ENCODE measurements at regions not wholly inside any gene's neighbourhood (a gene's known extent, or its start where the extent isn't known, plus 50 kb on each side); places are given as distances from the start of the nearest gene placed in this dataset.
"Not testable (repeated sequence)": the region's sequence is repeated elsewhere in the genome, so short reads cannot be mapped to it uniquely, and the experiment has no call there.

DNA sequence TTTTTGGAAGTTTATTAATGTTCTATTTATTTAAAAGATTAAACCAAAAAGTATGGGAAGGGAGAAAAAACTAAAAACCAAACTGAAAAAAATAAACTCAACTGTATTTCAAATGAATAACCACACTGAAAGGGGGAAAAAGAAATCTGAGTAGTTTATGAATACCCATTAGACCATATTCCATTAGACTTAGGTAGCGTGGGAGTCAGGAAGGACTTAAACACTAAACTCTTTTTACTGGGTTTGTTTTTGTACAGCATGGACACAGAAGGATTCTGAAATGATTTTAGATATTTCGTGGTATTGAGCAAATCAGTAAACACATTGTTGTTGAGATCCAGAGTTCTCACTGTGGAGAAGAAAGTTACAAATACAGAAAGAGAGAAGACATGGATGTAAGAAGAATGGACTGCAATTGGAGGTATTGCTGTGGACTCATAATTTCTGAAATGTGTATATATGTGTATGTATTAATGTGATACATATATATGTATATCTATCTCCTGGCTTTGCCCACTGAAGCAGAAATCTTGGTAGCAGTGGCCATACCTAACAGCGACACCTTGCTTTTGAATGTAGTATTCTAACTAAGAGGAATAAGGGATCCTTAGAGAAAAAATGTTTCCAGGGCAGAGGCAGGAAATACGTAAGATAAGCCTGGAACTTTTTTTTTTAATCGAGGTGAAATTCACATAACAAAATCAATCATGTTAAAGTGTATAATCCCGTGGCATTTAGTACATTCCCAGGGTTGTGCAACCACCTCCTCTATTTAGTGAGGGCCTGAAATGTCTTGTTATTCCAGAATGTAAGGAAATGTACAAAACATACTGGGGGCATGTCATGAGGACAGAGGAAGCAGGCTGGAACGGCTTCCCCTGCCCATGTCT is 228.8 kb downstream of the SMARCA2 start:
- DNase-seq, result no peak

DNA sequence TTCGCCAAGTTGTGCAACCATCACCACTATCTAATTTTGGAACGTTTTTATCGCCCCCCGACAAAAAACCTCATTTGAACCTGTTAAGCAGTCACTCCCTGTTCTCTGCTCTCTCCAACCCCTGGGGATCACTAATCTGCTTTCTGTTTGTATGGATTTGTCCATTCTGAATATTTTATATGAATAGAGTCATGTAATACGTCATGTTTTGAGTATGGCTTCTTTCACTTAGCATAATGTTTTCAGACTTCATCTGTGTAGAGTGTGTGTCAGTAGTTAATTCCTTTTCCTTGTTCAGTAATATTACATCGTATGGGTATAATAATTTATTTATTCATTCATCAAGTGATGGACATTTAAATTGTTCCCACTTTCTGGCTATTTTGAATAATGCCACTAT is 232.2 kb downstream of the SMARCA2 start:
- DNase-seq, result no peak

DNA sequence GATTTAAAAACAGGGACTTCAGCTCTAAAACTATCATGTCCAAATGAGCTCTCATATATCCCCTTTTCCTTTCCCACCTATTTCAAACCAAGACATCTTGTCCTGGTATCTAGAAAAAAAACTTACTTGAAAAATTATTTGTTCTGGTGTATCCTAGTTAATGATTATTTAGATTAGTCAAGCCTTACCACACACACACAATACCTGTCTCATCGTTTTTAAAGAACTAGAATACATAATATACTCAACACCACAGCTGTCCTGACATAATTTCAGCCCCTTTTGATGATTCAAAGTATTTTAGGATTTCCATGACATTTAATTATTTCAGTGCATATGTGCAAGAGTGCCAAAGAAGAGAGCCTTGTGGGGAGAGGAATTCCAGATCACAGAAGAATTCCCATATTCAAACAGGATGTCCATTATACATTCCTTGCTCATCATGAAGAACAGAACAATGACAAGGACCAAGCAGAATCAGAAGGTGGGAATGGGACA is 233.7 kb downstream of the SMARCA2 start:
- no peak for DNase-seq

DNA sequence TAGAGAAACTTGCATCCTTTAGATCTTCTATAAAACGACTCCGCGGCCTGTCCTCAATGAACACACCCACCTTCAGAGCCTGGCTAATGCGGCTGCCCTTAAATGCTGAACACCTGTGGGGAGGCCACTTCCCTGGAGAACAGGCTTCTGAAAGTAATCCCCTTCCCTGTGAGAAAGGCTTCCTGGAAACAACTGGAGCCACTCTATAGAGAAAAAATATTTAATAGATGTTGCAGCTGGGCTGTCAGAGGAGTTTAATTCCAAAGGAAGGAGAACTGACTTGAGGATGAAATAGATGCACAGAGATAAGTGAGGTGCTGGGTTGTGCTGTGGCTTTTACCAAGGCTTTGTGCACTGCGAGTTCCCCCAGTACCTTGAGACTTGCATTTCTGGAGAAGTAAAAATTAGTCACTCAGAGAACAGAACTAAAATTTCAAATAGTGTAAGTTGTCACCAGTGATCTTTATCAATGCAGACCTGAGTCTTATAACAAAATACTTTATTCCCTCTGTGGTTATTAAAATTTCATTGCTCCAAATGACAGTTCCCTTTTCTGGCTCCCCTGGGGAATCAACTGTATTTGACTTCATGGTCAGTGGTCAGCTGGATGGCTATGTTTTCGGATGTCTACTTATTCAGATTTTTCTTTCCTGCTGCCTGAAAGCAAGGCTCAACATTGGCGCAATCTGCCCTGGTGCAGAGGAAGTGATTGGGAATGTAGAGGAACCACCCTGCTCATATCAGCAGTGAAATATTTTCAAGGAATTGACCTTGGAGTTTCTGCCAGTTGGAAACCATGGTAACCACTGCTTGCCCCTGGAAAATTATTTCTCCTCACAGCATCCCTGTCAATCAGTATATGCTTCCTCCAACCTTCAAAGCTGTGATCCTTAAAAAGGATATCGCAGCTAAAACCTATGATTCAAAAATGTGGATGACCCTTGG is 238.8 kb downstream of the SMARCA2 start:
- DNase-seq, result no peak

DNA sequence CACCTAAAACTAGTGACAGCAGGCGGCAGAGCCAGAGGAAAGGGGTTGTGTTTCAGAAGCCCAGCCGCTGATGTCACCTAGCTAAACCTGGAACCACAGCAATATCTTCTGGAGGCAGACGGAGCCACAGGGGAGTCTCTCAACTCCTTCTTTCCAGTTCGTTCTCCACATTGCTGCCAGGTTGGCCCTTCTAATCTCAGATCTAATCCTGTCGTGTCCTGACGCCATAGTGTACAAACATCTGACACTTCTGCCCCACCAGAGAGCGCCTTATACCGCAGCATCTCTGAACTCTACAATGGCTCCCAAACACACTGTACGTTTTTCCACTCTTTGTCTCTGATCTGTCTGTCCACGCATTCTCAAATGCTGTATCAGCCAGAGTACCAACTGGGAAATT is 240.0 kb downstream of the SMARCA2 start:
- no peak for DNase-seq

DNA sequence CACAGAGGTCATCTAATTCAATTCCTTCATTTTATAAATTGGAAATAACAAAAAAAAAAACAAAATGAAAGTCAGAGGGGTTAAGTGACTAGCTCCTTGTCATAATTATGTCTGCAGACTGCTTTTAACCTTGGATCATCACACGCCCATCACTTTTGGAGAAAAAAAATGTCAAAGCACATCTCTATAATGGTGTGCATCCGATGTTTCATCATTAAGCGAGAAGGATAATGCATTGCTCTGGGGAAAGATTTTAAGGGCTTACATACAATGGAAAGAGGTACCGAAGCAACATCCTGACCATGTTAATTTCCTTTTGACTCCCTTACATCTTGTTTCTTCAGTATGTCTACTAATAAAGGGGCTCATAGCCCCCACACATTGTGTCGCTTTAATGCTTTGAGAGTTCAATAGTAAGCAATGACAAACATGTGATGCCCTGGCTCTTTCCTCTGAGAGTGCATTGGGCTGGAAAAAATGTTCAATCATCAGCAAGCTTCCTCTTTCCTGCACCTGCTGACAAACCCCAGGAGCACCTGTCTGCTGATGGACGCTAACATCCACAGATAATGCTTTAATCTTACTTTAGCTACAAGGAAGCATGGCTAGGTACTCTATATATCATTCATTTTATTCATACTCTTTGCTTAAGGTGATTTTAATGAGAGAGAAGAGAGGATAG is 242.2 kb downstream of the SMARCA2 start:
- DNase-seq, result no peak

DNA sequence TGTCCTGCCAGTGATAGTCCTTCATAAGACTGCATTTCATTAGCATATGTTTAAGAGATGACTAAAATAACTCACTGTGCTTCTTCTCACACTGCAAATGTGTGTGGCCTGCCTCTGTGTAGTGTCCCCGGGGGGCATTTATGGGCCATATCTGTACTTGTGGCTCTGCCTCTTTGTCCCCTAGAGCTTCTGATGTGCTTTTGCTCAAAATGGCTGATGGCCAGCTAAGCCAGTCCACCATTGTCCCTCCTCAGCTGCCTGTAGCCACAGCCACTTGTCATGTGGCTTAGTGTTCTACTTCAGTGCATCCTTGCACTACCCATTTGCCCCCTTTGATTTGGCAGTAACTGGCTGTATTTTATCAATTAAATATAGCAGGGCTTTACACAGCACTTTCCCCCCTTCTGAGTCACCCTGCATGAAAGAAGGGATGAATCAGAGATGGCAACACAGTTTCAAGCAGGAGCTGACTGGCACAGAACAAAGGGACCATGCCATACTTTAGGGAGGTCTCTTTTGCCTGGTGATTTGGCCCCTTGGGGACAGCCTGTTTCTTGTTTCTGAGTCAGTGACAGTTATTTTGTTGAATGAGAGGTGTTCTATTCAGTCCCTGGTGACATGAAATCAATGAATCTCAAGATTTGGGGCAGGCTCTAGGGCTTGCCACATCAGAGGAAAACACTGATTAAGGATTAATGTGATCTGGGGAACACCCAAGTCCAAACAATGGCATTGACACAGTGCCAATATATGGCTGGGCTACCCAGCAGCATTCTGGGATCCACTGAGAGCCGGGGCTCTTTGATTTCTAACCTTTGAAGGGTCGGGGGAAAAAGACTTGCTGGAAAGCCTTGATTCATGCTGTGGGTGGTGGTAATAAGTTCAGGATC is 245.5 kb downstream of the SMARCA2 start:
- DNase-seq, result no peak

DNA sequence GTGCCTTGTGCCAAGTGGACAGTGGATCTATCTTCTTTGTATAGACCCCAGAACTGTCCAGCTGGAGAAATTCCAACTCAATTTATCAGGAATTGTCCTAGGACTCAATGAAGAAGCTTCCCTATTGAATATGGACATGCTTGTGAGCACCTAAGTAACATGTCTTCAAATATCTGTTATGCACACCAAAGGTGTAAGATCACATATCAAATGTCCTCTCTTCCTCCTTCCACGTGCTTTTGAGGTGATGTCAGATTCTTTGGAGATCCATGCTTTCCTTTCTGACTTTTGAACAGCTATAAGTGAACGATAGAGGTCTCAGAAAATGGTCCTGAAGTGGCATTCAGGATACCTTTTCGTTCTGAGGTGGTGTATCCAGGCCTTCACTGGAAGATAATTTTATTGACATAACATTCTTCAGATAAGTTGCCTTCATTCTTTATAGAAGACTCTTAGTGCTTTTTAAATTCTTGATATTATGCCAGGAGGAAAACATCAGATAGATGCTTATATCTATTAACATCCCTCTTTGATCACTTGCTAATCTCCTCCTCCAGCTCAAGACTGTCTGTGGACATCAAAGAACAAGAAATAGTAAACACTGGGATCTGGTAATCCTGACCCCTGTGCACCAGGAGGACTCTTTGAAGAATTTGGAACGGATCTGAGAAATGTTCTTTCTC is 246.4 kb downstream of the SMARCA2 start:
- DNase-seq, result no peak

DNA sequence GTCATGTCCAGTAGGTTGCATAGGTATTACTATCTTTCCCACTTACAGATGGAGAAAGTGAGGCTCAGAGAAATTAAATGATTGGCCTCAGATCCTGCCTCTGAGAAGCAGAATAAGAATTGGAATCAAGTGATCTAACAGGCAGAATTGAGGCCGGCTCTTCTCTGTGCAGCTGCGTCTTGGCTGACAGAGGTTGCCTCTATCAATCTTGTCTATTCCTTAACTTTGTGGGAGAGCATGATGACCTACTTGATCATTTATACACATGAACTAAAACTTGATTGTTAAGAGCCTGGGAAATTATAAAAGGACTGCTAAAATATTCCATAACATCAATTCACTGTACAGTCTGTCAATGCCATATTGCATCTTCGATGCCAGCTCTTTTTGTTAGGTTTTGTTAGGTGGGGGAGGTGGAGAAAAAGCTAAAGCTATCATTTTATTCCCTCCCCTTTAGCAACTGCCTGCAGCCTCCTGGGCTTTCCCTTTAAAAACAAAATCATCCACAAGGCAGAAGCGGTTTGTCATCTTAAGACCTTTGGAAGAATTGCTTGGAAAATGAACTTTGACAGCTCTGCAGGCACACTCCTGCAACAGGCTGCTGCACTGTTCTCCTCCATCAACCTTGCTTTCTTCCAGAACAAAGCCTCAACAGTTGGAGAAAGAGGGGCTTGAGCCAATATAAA is 247.4 kb downstream of the SMARCA2 start:
- DNase-seq, result no peak

DNA sequence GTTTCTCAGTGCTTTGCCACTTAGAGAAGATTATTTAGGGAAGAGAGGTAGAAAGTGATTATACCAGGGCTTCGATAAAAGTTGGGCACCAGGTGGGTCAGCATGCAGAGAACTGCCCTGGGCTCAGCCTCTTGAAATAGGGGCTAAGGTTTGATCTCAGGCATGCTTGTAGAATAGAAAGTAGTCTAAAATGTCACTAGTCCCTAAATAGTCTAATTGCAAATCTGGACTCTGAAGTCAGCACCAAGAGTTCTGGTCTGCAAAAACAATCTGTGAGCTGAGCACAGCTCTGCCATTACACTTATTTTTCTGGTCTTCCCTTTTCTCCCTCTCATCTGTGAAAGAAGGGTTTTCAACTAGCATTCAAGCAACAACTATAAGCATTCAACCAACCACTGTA is 248.0 kb downstream of the SMARCA2 start:
- no peak for DNase-seq

DNA sequence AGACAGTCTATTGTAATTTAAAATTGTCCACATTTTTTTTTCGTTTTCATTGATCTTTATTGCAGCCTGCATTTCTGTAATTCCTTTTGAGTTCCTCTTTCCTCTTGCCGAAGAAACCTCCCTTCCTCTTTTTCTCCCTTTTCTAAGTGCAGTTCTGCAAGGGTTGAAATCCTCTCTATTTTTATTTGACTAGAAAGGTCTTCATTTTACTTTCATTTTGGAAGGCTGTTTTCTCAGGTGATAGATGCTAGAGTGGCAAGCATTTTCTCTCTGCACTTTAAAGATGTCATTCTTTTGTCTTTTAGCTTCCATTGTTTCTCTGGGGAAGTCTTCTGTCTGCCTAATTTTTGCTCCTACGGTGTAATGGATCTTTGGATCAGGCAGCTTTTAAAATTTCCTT is 248.5 kb downstream of the SMARCA2 start:
- DNase-seq, result peak; percentile 33 to 42

DNA sequence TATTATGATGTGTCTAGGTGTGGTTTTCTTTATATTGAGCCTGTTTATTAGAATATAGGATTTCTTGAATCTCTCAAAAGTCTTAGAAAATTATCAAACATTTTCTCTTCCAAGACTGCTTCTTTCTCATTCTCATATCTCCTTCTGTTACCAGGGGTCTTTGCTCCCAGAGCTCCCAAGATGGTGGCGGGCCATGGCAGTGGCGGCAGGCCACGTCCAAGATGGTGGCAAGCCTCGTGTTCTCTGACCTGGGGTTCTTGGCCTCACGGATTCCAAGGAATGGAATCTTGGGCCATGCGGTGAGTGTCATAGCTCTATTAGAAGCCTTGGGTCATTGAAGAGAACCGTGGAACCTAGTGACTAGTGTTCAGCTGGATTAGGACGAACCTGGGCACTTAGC is 248.9 kb downstream of the SMARCA2 start:
- no peak for DNase-seq

DNA sequence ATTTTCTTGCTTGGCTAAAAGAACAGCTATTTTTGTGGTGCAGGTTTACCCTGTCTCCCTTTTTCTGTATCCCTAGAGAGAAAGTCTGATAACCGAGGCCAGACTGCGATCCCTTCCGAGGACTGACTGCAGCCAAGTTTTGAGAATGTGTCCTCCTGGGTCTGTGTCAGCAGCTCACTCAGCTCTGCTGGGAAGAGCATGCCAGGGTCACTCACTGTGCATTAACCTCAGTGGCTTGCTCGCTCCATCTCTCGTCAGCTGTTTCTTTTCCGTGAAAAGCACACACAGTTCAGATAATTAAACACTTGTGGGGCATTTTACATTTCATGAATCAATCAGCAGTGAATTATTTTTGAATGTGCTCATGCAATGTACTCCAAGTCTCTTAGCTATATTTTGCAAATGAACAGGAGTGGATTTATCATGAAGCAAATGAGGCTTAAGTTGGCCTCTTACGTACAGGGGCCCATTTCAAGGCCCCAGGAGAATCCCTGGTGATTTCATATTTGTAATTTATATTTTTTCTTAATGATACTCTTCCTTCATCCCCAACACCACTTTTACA is 252.1 kb downstream of the SMARCA2 start:
- DNase-seq, result no peak

DNA sequence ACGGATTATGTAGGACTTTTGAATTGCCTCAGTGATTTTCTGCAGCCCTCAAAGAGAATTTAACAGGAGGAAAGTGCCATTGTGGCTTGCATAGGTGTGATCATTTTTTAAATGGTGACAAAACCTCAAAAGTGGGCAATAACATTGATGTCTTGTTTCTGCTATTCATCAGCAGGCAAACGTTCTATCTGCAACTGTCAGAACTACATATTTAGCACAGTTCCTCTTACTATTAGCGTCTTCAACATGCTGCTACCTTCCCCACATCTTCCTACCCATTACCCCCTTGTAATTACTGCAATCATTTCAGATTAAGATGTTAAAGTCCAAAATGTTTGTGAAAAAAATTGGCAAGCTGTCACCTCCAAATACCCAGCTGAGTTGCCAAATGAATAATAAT is 254.6 kb downstream of the SMARCA2 start:
- no peak for DNase-seq

DNA sequence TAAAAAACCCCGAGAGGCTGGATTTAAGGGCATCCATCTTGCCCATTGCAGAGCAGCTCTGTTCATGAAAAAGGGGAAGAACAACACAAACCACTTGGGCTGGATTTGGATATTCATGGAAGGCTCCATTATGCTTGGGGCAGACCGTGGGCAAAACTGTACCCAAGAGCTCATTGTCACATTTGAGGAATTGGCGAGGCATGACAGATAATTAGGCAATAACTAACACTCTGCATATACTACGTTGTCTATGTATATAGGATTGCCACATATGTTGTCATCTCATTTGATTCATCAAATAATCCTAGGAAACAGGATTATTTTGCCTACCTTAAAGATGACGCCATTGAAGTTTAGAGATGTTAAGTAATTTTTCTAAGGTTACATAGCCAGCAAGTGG is 255.4 kb downstream of the SMARCA2 start:
- DNase-seq, result peak; percentile 20 to 21

DNA sequence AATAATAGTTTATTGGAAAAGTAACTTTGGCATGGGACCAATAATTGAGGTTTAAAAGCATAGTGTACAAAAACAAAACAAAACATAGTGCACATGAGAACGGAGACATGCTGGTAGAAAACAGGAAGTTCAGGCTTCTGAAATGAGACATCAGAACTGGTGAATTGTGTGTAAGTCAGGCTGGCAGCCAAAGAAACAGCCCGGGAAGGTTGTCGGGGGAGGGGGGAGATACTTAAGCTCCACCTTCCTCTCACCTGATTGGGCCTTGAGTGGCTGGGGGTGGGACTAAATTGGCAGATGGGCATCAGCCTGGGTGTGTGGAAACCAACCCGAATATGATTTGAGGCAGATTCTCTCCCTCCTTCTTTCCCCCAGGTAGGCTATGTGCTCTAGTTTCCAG is 256.3 kb downstream of the SMARCA2 start:
- DNase-seq, result peak; percentile 21 to 42

DNA sequence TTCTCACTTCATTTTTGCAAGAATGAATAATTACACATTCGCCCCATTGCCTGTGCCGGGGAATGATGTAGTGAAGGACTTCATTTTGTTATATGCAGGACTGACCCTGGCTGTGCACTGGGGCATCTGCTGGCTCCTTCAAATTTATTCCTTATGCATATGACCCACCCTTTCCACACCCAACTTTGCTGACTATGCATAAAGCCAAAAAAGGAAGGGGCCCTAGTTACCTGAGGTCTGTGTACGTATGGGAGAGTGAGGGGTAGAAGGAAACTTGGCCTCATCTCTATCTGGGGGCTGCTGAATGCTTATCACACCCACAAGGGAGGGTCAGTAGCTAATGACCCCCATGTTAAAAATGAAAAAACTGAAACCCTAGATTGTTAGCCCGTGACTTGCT is 259.6 kb downstream of the SMARCA2 start:
- DNase-seq, result no peak

DNA sequence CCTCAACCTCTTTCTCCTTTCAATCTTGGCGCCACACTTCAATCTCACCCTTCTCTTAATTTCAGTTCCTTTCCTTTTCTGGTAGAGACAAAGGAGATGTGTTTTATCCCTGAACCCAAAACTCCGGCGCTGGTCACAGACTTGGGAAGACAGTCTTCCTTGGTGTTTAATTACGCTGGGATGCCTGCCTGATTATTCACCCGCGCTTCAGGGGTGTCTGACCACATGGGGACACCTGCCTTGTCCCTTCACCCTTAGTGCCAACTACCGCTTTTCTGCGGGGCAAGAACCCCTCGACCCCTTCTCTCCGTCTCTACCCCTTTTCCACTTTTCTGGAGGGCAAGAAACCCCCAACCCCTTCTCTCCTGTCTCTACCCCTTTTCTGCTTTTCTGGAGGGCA is 261.1 kb downstream of the SMARCA2 start:
- no peak for DNase-seq

DNA sequence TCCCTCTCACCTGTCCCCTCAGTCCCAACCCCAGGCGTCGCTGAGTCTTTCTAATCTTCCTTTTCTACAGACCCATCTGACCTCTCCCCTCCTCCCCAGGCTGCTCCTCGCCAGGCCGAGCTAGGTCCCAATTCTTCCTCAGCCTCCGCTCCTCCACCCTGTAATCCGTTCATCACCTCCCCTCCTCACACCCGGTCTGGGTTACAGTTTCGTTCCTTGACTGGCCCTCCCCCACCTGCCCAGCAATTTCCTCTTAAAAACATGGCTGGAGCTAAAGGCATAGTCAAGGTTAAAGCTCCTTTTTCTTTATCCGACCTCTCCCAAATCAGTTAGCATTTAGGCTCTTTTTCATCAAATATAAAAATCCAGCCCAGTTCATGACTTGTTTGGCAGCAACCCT is 262.0 kb downstream of the SMARCA2 start:
- not testable (repeated sequence) for DNase-seq

DNA sequence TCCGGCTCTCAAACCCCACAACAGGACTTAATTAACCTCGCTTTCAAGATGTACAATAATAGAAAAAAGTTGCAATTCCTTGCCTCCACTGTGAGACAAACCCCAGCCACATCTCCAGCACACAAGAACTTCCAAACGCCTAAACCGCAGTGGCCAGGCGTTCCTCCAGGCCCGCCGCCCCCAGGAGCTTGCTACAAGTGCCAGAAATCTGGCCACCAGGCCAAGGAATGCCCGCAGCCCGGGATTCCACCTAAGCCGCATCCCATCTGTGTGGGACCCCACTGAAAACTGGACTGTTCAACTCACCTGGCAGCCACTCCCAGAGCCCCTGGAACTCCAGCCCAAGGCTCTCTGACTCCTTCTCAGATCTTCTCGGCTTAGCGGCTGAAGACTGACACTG is 262.5 kb downstream of the SMARCA2 start:
- DNase-seq, result not testable (repeated sequence)
